ENCODE measurements at regions not wholly inside any gene's neighbourhood (a gene's known extent, or its start where the extent isn't known, plus 50 kb on each side); places are given as distances from the start of the nearest gene placed in this dataset.

GRCh38 chr18:8522756-8523155 is 86.5 kb upstream of the RAB12 start:
- TF ChIP-seq CTCF (IDR thresholded peaks at IDR 0.05; ENCODE audit: low read depth, low read length, poor library complexity, severe bottlenecking) (no peak), EZH2phosphoT487 (IDR thresholded peaks at IDR 0.05; ENCODE audit: borderline replicate concordance, low read length) (no peak)

All from DOHH2 (cell line).